Neural progenitor cell (in vitro differentiated cells): ENCODE measurements at regions not wholly inside any gene's neighbourhood (a gene's known extent, or its start where the extent isn't known, plus 50 kb on each side); places are given as distances from the start of the nearest gene placed in this dataset.

Experiments used
- DNase-seq: peaks from one replicate; pipeline ENCODE4 v3.0.0-alpha.2; 2016; ENCODE audit warnings: low spot score
- H2AFZ ChIP-seq: fragments of 200-600 bp; sonication (generic); replicated peaks from 2 replicates; pipeline ENCODE4 v1.6.1; 2016; ENCODE audit warnings: antibody characterized with exemption
- H3F3A ChIP-seq: fragments of 200-600 bp; sonication (generic); 2 replicates; pipeline ENCODE4 v1.6.1; 2016; ENCODE audit warnings: antibody characterized with exemption, low read depth
- H3K27ac ChIP-seq: fragments of 200-600 bp; sonication (generic); 2 replicates; pipeline ENCODE4 v1.5.1; 2016; ENCODE audit warnings: mild to moderate bottlenecking
- H3K27me3 ChIP-seq: fragments of 200-600 bp; sonication (generic); 2 replicates; pipeline ENCODE4 v1.6.1; 2016; ENCODE audit warnings: mild to moderate bottlenecking, moderate library complexity
- H3K36me3 ChIP-seq: fragments of 200-600 bp; sonication (generic); 2 replicates; pipeline ENCODE4 v1.5.1; 2016
- H3K4me1 ChIP-seq: fragments of 200-600 bp; sonication (generic); 2 replicates; pipeline ENCODE4 v1.6.1; 2016; ENCODE audit warnings: mixed run types
- H3K4me2 ChIP-seq: fragments of 200-600 bp; sonication (generic); 2 replicates; pipeline ENCODE4 v1.6.1; 2016
- H3K4me3 ChIP-seq: fragments of 200-600 bp; sonication (generic); 2 replicates; pipeline ENCODE4 v1.5.1; 2016
- H3K79me2 ChIP-seq: fragments of 200-600 bp; sonication (generic); 2 replicates; pipeline ENCODE4 v1.6.1; 2016; ENCODE audit warnings: low read depth
- H3K9ac ChIP-seq: fragments of 200-600 bp; sonication (generic); 2 replicates; pipeline ENCODE4 v1.6.1; 2016
- H3K9me3 ChIP-seq: fragments of 200-600 bp; sonication (generic); 2 replicates; pipeline ENCODE4 v1.5.1; 2016; ENCODE audit warnings: low read depth
- H4K20me1 ChIP-seq: fragments of 200-600 bp; sonication (generic); 2 replicates; pipeline ENCODE4 v1.6.1; 2016; ENCODE audit warnings: low read depth
- H3K27ac Mint-ChIP-seq: 3 replicates; pipeline ENCODE4 v1.8.0; 2021; ENCODE audit warnings: mixed read lengths
- H3K27me3 Mint-ChIP-seq: 2 replicates; pipeline ENCODE4 v1.8.0; 2022; ENCODE audit warnings: low read depth, mild to moderate bottlenecking, inconsistent platforms, moderate library complexity, mixed read lengths; ENCODE audit not compliant: insufficient read depth
- H3K36me3 Mint-ChIP-seq: 3 replicates; pipeline ENCODE4 v1.8.0; 2021; ENCODE audit warnings: mixed read lengths
- H3K4me1 Mint-ChIP-seq: 3 replicates; pipeline ENCODE4 v1.8.0; 2021; ENCODE audit warnings: mixed read lengths
- H3K4me3 Mint-ChIP-seq: 3 replicates; pipeline ENCODE4 v1.8.0; 2021; ENCODE audit warnings: mild to moderate bottlenecking, moderate library complexity, mixed read lengths
- H3K9me3 Mint-ChIP-seq: 3 replicates; pipeline ENCODE4 v1.8.0; 2020; ENCODE audit warnings: mixed read lengths
- EZH2 ChIP-seq: fragments of 200-600 bp; sonication (generic); IDR thresholded peaks from 2 replicates; pipeline ENCODE4 v1.6.1; 2017; ENCODE audit warnings: antibody characterized with exemption, mild to moderate bottlenecking, moderate library complexity
- EZH2phosphoT487 ChIP-seq: fragments of 200-600 bp; sonication (generic); IDR thresholded peaks from 2 replicates; pipeline ENCODE4 v1.6.1; 2017; ENCODE audit warnings: antibody characterized with exemption
- TF ChIP-seq, protein P1 (sequence below): fragments of 200-600 bp; sonication (generic); IDR thresholded peaks from 2 replicates; pipeline ENCODE4 v1.5.1; 2017; ENCODE audit warnings: antibody characterized with exemption, mild to moderate bottlenecking

DNA sequence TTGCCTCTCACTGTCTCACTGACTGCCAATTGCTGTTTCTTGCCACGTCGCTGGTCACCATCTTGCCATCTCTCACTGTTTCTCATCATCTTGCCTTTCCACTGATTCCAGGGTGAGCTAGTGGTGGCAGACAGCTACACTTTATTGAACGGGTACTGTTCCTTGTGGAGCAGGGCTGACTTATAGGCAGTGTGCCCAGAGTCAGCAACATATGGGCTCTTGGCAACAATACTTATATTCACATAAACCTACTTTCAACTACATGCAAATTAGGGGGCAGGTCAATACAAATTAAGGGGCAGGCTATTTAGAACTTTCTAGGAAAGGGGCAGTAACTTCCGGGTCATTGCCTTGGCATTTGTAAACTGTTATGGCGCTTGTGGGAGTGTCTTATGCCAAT, 186.2 kb upstream of the SYNDIG1 start:
- no peaks in the 10 kb centered on the region for H3F3A ChIP-seq
- Mint-ChIP-seq H3K27me3 (no peaks in the 10 kb centered on the region), H3K36me3 (no peaks in the 10 kb centered on the region), H3K4me1 (no peaks in the 10 kb centered on the region), H3K27ac (no peak overlapping the region), H3K4me3 (no peak overlapping the region), H3K9me3 (no peaks in the 10 kb centered on the region)
- DNase-seq, result no peak
- H2AFZ ChIP-seq, result no peak overlapping the region
- H3K27me3 ChIP-seq, result no peaks in the 10 kb centered on the region
- no peak overlapping the region for H3K27ac ChIP-seq
- no peak overlapping the region for H3K4me2 ChIP-seq
- H3K4me3 ChIP-seq, result no peak overlapping the region
- H3K9ac ChIP-seq, result no peak overlapping the region
- TF ChIP-seq, protein P1, sequence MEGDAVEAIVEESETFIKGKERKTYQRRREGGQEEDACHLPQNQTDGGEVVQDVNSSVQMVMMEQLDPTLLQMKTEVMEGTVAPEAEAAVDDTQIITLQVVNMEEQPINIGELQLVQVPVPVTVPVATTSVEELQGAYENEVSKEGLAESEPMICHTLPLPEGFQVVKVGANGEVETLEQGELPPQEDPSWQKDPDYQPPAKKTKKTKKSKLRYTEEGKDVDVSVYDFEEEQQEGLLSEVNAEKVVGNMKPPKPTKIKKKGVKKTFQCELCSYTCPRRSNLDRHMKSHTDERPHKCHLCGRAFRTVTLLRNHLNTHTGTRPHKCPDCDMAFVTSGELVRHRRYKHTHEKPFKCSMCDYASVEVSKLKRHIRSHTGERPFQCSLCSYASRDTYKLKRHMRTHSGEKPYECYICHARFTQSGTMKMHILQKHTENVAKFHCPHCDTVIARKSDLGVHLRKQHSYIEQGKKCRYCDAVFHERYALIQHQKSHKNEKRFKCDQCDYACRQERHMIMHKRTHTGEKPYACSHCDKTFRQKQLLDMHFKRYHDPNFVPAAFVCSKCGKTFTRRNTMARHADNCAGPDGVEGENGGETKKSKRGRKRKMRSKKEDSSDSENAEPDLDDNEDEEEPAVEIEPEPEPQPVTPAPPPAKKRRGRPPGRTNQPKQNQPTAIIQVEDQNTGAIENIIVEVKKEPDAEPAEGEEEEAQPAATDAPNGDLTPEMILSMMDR, result no peak
- TF ChIP-seq EZH2phosphoT487, result no peak
- no peak for TF ChIP-seq EZH2
- no peaks in the 10 kb centered on the region for H3K79me2 ChIP-seq
- H4K20me1 ChIP-seq, result no peaks in the 10 kb centered on the region
- H3K36me3 ChIP-seq, result no peaks in the 10 kb centered on the region
- H3K9me3 ChIP-seq, result no peaks in the 10 kb centered on the region
- H3K4me1 ChIP-seq, result no peaks in the 10 kb centered on the region

DNA sequence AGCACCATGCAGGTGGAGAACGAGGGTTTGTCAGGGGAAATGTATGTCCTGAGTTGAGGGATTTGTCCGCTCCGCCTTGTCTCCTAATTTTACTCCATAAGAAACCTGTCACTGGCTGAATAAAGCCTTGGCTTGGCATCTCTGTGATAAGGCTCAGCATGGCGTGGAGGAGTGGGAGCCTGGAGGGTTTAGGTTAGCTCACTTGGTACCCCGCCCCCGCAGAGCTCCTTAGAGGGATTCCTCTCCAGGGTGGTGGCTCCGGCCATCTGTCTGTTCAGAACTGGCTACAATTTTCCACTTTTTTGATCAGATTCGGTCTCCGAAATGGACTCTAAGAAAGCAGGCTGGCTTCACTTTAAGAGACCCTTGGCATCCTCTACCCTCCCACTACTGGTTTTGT, 192.2 kb upstream of the SYNDIG1 start:
- H3K4me1 Mint-ChIP-seq, result peaks cover 3% of the 10 kb centered on the region
- DNase-seq, result no peak
- H3K9me3 Mint-ChIP-seq, result no peaks in the 10 kb centered on the region
- no peak overlapping the region for H3K27ac Mint-ChIP-seq
- Histone ChIP-seq H3K27ac (no peak overlapping the region), H4K20me1 (no peaks in the 10 kb centered on the region), H3K9me3 (no peaks in the 10 kb centered on the region), H3K4me2 (no peak overlapping the region), H3K4me1 (no peaks in the 10 kb centered on the region), H3K79me2 (no peaks in the 10 kb centered on the region), H3K9ac (no peak overlapping the region), H3K27me3 (no peaks in the 10 kb centered on the region), H3K36me3 (no peaks in the 10 kb centered on the region), H2AFZ (no peak overlapping the region), H3F3A (no peaks in the 10 kb centered on the region), H3K4me3 (no peak overlapping the region)
- H3K36me3 Mint-ChIP-seq, result no peaks in the 10 kb centered on the region
- peaks cover 2% of the 10 kb centered on the region for H3K27me3 Mint-ChIP-seq
- no peak overlapping the region for H3K4me3 Mint-ChIP-seq
- TF ChIP-seq, protein P1, result no peak
- TF ChIP-seq EZH2, result no peak
- no peak for TF ChIP-seq EZH2phosphoT487

DNA sequence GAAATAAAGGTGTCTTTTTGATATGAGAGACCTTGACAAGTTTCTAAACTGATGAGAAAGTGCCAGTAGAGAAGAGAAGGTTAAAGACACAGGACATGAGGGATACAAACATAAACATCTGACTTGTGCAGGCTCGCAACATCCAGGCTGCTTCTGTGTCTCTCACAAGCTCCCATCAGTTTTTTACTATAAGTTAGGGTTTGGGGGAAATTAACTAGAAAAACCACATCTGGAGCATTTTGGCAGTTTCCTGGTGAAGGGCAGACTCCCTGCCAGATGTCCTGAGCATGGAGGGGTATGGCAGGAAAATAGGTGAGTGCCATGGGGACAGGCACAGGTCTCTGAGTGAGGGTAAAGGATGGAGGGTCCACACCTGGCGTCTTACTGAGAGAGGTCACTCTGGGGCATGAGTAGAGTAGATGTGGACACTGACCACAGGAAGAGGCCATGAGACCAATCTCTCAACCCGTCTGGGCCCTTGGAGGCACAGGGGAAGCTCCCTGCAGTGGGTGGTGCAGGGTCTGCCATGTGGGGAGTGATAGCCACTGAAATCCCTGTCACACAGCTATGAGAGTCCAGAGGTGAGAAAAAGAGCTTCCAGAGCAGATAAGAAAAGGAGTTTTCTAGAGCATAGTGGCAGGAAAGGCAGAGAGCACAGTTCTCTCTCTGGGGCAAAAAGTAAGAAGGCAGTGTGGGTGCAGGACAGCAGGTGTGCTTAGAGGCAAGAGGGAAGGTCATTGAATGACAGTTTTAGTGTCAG, 193.3 kb upstream of the SYNDIG1 start:
- no peaks in the 10 kb centered on the region for H3K9me3 Mint-ChIP-seq
- no peak overlapping the region for H2AFZ ChIP-seq
- H3K4me1 ChIP-seq, result no peaks in the 10 kb centered on the region
- H3K36me3 ChIP-seq, result no peaks in the 10 kb centered on the region
- TF ChIP-seq, protein P1, result no peak
- TF ChIP-seq EZH2phosphoT487, result no peak
- TF ChIP-seq EZH2, result no peak
- H3K4me2 ChIP-seq, result no peak overlapping the region
- no peak for DNase-seq
- no peak overlapping the region for H3K9ac ChIP-seq
- H3K4me3 Mint-ChIP-seq, result no peak overlapping the region
- H3K4me1 Mint-ChIP-seq, result peaks cover 3% of the 10 kb centered on the region
- no peaks in the 10 kb centered on the region for H3K36me3 Mint-ChIP-seq
- H3K27ac ChIP-seq, result no peak overlapping the region
- no peaks in the 10 kb centered on the region for H3K9me3 ChIP-seq
- H3K27me3 ChIP-seq, result no peaks in the 10 kb centered on the region
- H3K27ac Mint-ChIP-seq, result no peak overlapping the region
- H3K79me2 ChIP-seq, result no peaks in the 10 kb centered on the region
- H3F3A ChIP-seq, result no peaks in the 10 kb centered on the region
- peaks cover 2% of the 10 kb centered on the region for H3K27me3 Mint-ChIP-seq
- H3K4me3 ChIP-seq, result no peak overlapping the region
- H4K20me1 ChIP-seq, result no peaks in the 10 kb centered on the region
